Right lobe of liver (tissue), 4 donors: ENCODE measurements at regions not wholly inside any gene's neighbourhood (a gene's known extent, or its start where the extent isn't known, plus 50 kb on each side); places are given as distances from the start of the nearest gene placed in this dataset.

Experiments
- POLR2A ChIP-seq: fragments of 450-650 bp; IDR thresholded peaks from one replicate; pipeline ENCODE4 v1.6.1; 2017; ENCODE audit warnings: antibody characterized with exemption, mild to moderate bottlenecking
- TF ChIP-seq, protein P1 (sequence below), 4 donors: fragments of 200-600 bp in 3 of 4; fragments of 450-650 bp in 1 of 4; IDR thresholded peaks; one replicate each; pipeline versions ENCODE4 v1.5.1 to v1.8.0; 2016 to 2022; ENCODE audit warnings: antibody characterized with exemption in 4 of 4, mild to moderate bottlenecking in 2 of 4
- donor health status: DM: no; HTN: no; CAD: no.
- donor health status: DM: no; HTN: no; CAD: no.
- donor health status: DM: no; HTN: yes; CAD: no.

DNA sequence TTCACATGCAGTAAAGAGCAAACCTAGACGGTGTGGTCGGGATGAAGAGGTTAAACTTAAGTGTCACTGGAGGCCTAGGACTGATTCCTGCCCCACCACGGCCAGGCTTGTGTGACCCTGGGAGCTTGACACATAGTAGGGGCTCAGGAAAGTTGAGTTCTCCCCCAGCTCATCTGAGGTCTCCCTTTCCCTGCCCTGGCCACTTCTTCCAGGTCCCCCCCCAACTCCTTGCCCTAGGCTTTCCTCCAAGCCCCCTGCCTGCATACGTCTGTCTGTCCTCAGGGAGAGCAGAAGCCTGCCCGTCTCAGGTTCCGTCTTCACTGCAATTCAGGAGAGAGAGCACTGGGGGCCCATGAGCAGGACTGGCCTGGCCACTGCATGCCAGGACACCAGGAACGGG is 225.8 kb downstream of the PTPRU start:
- TF ChIP-seq, protein P1, sequence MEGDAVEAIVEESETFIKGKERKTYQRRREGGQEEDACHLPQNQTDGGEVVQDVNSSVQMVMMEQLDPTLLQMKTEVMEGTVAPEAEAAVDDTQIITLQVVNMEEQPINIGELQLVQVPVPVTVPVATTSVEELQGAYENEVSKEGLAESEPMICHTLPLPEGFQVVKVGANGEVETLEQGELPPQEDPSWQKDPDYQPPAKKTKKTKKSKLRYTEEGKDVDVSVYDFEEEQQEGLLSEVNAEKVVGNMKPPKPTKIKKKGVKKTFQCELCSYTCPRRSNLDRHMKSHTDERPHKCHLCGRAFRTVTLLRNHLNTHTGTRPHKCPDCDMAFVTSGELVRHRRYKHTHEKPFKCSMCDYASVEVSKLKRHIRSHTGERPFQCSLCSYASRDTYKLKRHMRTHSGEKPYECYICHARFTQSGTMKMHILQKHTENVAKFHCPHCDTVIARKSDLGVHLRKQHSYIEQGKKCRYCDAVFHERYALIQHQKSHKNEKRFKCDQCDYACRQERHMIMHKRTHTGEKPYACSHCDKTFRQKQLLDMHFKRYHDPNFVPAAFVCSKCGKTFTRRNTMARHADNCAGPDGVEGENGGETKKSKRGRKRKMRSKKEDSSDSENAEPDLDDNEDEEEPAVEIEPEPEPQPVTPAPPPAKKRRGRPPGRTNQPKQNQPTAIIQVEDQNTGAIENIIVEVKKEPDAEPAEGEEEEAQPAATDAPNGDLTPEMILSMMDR (IDR thresholded peaks at IDR 0.05): no peak
- TF ChIP-seq POLR2A: no peak
